HEK293 (cell line): ENCODE measurements at regions not wholly inside any gene's neighbourhood (a gene's known extent, or its start where the extent isn't known, plus 50 kb on each side); places are given as distances from the start of the nearest gene placed in this dataset.

Experiments
- CTCF ChIP-seq: fragments of 450-650 bp; formaldehyde crosslinking; IDR thresholded peaks from 2 replicates; pipeline ENCODE4 v1.5.1; 2016; ENCODE audit warnings: missing biosample characterization, missing genetic modification characterization
- GLI4 ChIP-seq: fragments of 450-650 bp; formaldehyde crosslinking; IDR thresholded peaks from 2 replicates; pipeline ENCODE4 v1.5.1; 2016; ENCODE audit warnings: missing biosample characterization, missing genetic modification characterization
- KLF10 ChIP-seq: fragments of 450-650 bp; IDR thresholded peaks from 2 replicates; pipeline ENCODE4 v1.5.1; 2018; ENCODE audit warnings: missing biosample characterization, mild to moderate bottlenecking, missing genetic modification characterization
- SP7 ChIP-seq: fragments of 450-650 bp; formaldehyde crosslinking; IDR thresholded peaks from 2 replicates; pipeline ENCODE4 v1.5.1; 2016; ENCODE audit warnings: missing biosample characterization, missing genetic modification characterization
- ZNF184 ChIP-seq: fragments of 450-650 bp; IDR thresholded peaks from 2 replicates; pipeline ENCODE4 v1.5.1; 2018; ENCODE audit warnings: missing biosample characterization, mild to moderate bottlenecking, missing genetic modification characterization
- ZNF274 ChIP-seq, 2 experiments: fragments of 200-500 bp in 1 of 2; fragments of 450-650 bp in 1 of 2; sonication (Bioruptor generic) in 1 of 2; formaldehyde crosslinking in 1 of 2; IDR thresholded peaks; 2 replicates each; pipeline versions ENCODE4 v1.5.1 to v1.6.1; 2014 to 2016; ENCODE audit warnings: borderline replicate concordance in 1 of 2, inconsistent platforms in 1 of 2, low read length in 1 of 2, missing biosample characterization in 1 of 2, missing genetic modification characterization in 1 of 2
- ZNF658 ChIP-seq: fragments of 450-650 bp; formaldehyde crosslinking; IDR thresholded peaks from 2 replicates; pipeline ENCODE4; 2016; ENCODE audit warnings: missing biosample characterization, missing genetic modification characterization
- ZNF660 ChIP-seq: fragments of 450-650 bp; IDR thresholded peaks from 2 replicates; pipeline ENCODE4 v1.5.1; 2018; ENCODE audit warnings: missing biosample characterization, mild to moderate bottlenecking, missing genetic modification characterization
- ZSCAN23 ChIP-seq: fragments of 450-650 bp; formaldehyde crosslinking; IDR thresholded peaks from 2 replicates; pipeline ENCODE4 v1.5.1; 2016; ENCODE audit warnings: missing biosample characterization, missing genetic modification characterization

DNA sequence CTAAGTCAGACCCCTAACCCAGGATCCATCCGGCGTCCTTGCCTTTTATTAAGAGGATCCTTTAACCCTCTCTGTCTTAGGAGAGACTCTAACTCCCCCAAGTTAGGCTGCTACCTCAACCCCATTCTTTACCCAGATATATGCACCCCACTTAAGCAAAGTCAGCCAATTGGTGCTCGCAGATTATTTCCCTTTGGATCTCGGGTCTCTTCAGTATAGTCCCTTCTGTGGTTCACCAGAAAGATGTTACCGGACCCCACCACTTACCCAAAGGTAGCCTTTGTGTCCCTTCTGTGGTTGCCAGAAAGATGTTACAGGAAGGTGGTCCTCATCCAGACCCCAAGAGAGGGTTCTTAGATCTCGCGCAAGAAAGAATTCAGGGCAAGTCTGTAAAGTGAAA lies 212.9 kb upstream of the GRID2 start:
- TF ChIP-seq ZNF274 (IDR thresholded peaks at IDR 0.05; ENCODE audit: low read length) (no peak), ZNF274 (tag by site-specific recombination; IDR thresholded peaks at IDR 0.05; ENCODE audit: borderline replicate concordance) (no peak), CTCF (tag by site-specific recombination) (no peak), ZNF658 (no peak), SP7 (tag by site-specific recombination) (no peak), GLI4 (tag by site-specific recombination) (no peak), KLF10 (no peak), ZNF184 (tag by site-specific recombination) (no peak), ZSCAN23 (tag by site-specific recombination) (no peak), ZNF660 (no peak)
